NCI-H524 treated with DMSO at 0.1 percent for 48 hours (cell line): ENCODE measurements at regions not wholly inside any gene's neighbourhood (a gene's known extent, or its start where the extent isn't known, plus 50 kb on each side); places are given as distances from the start of the nearest gene placed in this dataset.

Source experiments
- DNase-seq: peaks from one replicate; lab custom pipeline; 2025; lab: John Stamatoyannopoulos, UW

DNA sequence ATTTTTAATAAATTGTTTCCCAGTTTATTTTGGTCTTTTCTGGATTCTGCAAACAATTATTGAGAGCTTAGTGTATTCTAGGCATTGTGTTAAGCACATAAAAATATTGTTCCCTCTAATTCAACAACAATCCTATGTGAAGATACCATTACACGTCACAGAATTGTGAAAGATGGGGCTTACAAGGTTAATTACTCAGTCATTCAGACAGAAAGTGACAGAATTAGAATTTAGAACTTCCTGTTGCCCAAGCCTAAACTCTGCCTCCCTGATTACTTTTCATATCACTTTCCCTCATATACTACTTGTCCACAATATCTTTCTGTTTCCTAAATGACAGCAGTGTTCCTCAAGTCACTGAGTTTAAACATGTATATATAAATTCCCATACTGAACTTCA is 186.7 kb upstream of the VEGFC start:
- DNase-seq: no peak

DNA sequence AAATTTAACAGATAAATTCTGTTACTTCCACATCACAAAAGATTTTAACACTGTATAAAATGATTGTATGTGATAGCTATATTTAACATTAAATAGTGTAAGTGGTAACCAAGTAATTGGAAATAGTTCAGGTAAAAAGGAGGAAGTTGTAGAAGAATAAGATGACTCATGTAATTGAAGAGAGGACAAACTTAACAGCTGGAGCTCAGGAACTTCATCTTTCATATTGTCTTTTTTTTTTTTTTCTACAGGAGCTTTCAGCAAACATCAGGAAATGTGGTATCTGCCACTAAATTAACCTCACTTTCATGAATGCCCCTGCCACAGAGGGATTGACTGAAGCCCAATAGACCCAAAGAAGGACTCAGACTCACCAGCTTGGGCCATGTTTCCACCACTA is 188.4 kb upstream of the VEGFC start:
- DNase-seq: no peak

DNA sequence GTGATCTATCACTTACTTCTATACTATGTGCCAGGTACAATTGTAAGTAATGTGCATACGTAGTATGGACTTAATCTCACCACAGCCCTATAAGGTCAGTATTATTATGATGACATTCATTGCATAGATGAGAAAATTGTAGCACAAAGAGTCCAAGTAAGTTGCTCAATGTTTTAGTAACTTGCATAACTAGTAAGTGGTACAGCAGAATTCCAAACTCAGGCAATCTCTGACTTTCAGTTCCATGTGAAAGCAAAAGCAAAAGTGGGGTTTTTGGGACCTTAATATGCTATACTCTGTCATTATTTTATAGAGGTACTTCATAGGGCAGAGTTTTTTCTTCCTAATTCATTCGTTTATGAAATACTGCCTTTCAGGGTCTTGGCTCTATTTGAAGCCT is 188.8 kb upstream of the VEGFC start:
- no peak for DNase-seq

DNA sequence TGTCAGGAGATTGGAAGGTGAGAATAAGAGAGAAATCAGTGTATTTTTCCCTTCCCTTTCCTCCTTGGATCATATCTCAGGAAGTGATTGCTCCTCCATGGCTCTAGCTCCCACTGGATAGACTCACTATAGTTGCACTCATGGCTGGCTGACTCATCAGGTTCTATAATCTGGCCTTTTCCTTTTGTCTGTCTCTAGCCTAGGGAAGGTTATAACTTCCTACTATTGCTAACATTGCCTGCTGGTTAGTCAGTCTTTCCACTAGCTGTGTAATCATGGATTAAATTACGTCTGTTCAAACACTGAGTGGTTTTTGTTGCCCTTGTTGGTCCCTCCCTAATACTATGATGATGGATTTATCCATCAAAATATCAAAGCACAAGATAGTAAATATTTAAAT is 195.5 kb upstream of the VEGFC start:
- DNase-seq: no peak

DNA sequence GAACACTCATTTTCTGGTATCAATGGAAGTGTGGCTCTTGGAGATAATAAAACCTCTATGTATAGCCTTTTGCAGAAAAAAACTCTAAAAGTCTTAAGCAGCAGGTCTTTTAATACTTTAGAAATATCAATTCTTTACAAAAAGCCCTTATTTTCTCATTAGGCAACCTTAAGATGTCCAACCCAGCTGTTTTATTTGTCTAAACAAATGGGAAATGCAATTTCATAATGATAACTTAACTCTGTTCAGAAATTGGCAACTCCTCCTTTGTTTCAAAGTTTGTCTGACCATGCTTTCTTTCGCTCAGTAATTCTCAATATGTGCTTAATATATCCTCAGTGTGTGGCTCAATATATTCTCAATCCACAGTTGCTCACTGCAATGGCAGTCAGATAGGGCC is 196.5 kb upstream of the VEGFC start:
- DNase-seq: no peak

DNA sequence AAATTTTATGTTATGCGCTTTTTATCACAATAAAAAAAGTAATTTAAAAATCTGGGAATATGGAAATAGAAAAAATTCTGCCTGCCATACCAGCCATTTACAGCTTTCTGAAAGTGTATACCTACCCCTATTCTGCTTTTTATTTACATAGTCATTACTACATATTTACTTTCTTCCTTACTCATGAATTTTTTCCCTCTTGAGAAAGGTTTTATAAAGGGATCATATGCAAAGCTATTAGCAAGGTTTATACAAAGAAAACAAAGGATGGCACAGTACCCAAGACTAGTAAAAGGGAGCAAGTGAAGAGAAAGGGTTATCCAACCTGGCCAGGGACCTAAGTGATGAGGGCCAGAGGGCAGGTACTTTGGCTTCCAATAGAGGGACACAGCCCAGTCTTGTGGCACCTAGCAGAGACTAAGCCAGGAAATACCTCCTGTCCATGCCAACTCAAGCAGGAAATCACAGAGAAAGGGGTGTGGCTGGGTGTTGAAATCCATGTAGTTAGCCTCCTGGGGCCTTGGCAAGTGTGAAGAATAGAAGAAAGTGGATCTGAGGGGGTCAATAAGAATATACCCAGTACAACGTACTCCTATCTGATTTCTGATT is 207.3 kb upstream of the VEGFC start:
- DNase-seq: no peak

DNA sequence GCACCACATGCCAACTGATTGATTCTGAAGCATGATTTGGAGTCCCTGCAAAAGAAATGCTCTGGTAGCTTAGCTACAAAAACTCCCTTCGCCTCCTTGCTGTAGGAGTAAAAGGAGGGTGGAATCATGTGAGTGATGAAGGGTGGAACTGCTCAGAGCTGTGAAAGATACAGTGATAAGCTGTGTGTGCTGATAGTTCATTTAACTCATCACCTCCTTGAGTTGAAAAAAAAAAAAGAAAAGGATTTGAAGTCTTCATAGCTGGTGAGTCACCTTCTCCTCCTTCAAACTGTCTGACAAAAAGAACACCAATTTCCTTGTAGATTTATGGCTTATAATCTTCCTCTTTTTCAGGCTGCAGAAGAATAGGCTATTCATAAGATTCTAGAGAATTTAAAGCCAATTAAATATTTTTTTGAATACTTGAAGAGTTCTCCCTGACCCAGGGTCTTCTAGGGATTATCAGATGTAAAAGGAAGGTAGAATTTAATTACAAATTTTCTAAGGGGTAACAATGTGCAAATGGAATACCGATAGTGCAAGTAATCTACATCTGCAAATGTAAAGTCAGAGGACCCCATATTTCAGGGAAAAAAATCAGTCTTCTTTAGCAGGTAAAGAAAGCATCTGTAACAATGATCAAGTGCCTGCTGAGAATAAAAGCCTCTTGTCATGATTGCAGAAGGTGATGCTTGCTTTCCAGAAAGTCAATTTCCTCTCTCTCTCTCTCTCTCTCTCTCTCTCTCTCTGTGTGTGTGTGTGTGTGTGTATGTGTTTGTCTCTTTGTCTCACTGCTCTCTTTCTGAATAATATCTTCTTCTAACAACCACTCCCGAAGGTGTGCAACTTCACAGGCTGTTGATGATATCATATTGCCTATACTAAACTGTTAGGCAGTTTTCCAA is 208.8 kb upstream of the VEGFC start:
- DNase-seq: no peak

DNA sequence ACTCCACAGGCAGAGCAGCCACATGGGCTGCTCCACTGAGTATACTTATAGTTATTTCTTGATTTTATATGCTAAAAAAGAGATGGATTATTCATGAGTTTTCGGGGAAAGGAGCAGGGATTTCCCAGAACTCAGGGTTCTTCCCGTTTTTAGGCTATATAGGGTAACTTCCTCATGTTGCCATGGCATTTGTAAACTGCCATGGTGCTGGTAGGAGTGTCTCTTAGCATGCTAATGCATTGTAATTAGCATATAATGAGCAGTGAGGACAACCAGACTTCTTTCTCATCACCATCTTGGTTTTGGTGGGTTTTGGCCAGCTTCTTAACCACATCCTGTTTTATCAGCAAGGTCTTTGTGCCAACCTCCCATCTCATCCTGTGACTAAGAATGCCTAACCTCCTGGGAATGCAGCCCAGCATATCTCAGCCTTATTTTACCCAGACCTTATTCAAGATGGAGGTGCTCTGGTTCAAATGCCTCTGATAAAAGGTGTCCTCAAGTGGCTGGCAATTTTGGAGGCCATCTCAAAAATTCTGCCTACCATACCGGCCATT is 213.0 kb upstream of the VEGFC start:
- no peak for DNase-seq

DNA sequence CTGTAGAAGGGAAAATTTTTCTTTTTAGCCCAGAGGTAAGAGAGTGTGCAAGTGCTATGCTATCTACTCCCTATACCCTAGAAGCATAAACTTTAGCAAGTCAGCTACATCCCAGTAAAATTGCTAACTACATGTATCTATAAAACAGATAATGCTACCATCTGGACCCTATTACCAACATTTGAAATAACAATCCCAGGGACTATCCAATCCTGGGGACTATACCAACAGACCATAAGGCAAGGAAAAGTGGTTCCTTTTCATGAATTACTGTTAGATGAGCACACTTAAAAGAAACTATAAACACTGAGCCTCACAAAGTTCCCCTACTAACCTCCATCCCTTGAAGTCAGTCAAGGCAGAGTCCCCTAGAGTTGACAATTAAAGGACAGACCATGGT is 213.6 kb upstream of the VEGFC start:
- DNase-seq: no peak

DNA sequence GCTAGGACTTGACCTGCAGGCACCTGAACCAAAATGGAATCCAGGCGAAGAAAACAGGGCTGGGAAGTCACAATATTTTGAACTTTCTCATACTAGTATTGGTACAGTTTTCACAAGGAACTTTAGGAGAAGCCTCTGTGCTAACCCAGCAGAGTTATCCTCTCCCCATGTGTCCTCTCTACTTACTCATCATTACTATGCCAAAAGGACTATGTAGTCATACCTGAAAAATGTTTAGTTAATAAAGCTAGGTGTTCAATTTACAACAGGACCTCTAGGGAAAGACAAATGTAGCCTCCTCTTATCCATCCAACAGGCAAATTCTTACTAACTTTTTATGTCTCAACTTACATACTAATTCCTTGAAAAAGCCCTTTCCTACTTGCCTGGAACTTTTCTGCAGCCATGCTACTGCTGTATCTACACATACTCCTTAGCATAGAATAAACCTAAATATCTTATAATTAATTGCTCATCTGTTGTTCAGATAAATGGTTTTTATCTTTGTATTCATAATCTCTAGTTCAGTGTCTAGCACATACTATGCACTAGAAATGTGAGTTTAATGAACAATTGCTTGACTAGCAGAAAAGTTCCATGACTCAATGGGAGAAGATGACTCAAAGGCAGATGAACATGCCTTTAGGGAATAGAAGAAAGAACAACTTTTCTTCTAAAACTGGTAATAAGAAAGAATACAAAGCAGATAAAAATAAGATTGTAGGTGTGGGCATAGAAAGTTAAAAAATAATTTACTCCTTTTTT is 215.5 kb upstream of the VEGFC start:
- DNase-seq: no peak

DNA sequence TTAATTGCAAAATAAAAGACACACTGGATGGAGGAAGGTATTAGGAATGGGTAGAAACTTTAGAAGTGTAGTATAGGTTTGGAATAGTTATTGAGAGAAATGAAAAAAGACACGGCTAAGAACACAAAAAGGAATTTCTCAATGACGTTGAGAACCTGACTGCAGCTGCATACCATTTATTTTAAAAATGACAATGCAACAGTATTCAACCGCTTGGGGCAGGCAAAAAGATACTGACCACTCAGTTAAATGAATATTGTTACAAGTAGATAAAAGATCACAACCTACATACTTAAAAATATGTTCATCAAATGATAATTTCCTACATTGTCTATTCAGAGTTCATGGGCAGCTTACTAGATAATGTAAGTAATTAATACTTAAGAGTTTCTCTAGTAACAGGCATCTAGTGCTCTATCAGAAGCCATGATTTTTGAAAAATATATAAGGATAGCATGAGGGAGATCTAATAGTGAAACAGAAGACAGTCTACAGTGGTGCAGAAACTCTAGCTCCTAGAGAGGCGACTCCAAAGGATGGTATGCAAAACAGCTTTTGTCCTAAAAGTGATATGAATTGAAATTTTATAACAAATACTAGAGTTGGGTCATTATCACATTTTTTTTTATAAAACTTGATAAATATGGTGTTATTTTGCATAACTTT is 216.2 kb upstream of the VEGFC start:
- DNase-seq: no peak

DNA sequence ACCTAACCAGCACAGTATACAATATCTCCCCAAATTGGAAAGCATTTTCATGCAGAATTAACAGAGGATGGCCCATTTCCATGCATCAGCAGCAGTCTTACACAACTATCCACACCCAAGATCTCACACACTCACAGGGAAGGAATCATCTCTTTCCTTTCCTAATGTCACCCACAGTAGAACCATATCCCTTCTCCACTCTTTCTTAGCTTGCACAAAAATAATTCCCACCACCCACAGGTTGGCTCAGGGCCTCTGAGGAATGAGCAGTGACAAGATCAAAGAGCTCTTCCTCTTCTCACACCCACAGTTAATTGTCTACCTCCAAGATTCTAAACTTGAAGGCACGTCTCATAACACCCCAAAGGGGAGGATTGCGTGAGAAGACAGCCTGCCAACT is 217.7 kb upstream of the VEGFC start:
- no peak for DNase-seq

DNA sequence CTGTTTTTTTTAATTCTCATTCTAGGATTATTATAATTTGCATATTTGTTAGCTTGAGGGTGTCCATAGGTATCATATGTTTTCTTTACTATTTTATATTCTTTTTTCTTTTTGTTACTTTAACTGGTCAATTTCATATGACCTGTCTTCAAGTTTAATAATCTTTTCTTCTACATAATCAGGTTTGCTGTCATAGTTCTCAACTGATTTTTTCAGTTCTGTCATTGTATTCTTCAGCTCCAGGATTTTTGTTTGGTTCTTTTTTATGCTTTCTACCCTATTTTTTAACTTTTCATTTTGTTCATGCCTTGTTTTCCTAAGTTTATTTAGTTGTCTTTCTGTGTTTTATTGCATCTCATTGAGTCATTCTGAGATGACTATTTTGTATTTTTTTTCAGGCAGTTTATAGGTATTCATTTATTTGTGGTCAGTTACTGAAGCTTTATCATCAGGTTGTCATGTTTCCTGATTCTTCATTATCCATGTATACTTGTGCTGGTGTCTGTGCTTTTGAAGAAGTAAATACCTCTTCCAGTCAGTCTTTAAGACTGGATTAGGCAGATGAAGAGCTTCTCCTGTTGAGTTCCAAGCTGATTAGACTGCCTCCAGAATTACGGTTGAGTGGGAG is 220.3 kb upstream of the VEGFC start:
- DNase-seq: no peak

DNA sequence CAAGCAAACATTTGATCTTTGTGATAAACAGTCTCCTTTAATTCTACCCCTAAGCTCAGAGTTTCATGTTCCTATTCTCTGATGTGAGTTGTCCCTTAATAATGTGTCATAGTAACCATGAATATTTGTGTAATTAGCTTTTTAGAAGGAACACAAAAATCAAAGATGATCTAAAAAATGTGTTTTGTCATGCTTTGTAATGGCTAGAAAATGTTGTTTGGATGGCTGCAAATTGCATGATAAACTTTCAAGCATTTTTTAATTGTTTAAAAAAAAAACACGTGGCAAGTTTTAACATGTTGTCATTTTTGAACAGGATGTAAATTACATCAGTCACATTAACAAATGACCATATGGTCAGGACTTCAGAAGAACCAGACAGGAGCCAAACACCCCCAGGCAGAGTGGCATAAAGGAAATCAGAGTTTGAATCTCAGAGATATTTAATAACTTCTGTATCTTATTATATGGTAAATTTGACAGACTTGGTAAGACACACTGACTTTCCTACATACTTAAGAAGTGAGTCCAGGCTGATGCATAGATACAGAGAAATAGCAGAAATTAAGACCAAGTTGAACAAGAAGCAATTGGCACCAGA is 223.9 kb upstream of the VEGFC start:
- no peak for DNase-seq

DNA sequence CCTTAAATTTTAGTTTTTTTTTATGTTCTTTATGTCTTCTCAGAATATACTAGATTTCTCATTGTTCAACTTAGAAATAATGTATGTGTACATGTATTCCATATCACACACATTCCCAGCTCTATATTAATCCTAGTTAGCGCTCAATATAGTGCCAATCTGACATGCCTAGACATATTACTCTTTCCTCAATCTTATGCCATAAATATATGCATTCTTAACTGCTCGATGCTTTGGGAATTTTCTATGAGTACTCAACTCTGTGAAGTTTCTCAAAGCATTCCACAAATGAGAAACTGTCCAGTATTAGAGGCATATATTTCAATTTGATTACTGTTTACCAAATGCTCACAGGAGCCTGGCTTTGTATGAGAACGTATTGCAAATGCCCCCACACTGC is 231.2 kb upstream of the VEGFC start:
- no peak for DNase-seq

DNA sequence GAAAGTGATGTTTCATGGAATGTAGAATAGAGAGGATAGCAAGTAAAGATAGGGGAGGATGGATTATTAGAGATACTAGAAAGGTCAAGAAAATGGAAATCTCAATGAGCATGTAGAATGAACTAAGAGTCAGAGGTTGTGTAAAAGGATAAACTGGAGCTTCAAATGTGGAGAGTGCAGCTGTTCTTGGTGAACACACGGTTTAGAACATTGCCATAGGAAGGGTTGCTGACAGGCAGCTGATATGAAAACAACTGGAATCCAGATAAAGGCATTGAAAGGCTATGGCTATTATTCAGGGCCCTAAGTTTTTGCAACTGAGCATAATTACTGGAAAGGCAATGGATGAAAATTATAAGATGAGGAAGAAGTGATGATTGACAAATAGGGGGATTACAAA is 239.6 kb upstream of the VEGFC start:
- no peak for DNase-seq

DNA sequence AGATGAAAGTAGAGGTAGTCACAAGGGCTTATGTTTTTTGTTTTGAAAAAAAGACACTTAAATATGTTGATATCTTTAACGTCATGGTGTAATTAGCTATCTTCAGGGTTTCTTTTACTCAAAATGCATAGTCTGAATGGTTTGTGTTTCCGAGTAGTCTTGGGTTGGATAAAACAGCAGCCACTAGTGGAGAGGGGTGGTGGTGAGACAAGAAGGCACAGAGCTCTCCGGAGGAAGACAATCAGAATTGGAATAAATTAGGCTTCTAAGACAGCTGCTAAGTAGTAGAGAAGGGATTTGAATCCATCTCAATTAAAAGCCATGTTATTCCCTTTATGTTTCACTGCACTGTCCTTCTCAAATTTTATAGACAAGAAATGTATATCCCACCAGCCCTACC is 240.4 kb upstream of the VEGFC start:
- DNase-seq: no peak

DNA sequence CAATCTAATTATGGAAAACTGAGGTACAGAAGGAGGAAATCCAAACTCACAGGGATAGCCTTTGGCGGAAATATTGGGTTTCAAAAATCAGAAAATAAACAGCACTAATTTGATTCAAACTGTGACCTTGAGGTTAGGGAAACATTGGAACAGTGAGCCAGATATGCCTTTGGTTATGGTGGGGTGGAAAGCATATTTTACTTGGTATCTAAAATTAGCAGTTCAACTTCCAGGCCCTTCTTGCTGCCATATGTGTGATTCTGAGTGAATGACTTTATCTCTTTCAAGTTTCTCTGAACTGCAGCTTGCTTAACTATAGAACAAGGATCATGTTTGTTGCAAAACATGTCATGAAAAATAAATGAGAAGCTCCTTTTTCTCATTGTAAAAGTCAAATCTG is 240.9 kb upstream of the VEGFC start:
- no peak for DNase-seq

DNA sequence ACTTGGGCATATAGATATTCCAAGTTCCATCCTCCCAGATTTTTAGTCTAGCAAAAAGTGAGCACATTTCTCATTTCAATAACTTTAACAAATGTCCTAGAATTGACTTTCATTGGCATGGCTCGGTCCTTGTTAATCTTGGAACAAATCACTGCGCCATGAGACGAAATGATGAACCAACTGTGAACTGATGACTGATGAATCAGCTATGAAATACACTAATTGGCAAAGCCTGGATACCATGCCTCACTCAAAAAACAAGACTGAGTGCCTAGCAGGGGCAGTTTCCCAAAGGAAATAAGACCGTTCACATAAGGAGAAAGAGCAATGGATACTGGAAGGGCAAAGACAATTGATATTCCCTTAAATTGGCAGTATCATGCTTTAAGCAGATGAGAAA is 248.6 kb upstream of the VEGFC start:
- DNase-seq: no peak

DNA sequence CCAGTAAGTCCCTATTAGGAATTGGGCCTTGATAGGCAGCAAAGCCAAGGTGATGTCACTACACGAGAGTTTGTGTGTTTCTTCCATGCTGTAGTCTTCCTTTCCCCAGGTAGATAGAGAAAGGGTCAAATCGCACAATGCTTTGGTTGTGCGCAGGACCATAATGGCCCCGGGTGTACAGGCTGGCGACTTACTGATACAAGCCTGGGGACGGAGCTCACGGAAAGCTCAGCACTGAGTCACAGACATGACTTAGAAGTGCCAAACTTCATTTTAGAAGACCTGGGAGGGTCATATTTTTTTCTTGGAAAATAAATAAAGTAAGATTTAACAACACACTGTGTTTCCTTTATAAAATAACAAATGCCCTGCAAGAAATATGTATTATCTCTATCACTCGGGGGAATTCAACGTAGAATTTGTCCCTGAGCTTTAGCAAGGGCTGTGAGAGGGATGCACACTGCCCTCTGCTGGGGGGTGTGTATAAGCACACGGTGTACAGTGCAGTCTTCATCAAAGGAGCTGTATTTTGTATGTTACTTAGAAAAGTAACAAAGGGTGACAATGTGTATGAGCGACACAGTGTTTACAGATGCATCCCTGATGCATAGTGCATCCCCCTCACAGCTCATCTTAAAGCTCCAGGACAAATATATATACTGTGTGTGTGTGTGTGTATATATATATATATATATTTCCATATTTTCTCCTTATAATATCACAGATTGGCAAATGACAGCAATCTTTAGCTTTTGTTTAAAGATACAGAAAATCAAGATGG is 254.5 kb upstream of the VEGFC start:
- DNase-seq: no peak

DNA sequence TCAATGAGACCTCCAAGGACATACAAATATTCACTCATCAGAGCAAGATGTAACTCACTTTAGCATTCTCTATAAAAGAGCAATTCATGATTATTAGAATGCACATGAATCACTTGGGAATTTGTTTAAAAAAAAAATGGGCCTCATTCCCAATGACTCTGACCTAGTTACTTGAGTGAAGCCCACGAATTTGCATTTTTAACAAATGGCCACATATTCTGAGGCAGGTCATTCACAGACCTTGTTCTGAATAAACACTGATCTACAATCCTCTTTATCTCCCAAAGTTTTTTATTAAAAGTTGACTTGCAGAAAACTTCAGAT is 255.1 kb upstream of the VEGFC start:
- DNase-seq: no peak
